GM13977 (cell line): ENCODE measurements at regions not wholly inside any gene's neighbourhood (a gene's known extent, or its start where the extent isn't known, plus 50 kb on each side); places are given as distances from the start of the nearest gene placed in this dataset.
"Not testable (repeated sequence)": the region's sequence is repeated elsewhere in the genome, so short reads cannot be mapped to it uniquely, and the experiment has no call there.

Experiments used
- DNase-seq: peaks from one replicate; pipeline ENCODE4 v3.0.0; 2012; ENCODE audit warnings: low spot score
- CTCF ChIP-seq: IDR thresholded peaks from 2 replicates; pipeline ENCODE4 v1.5.1; 2012; ENCODE audit warnings: mild to moderate bottlenecking, control low read depth; ENCODE audit not compliant: insufficient read depth; ENCODE audit errors: extremely low read depth, missing control alignments
- in situ Hi-C: fragments of 300-500 bp; cut with MboI; formaldehyde crosslinking; loops from one replicate; pipeline ENCODE4 v1.12.0; 2022; ENCODE audit warnings: low sequenced_read_pairs, low pct_unique_long_range_greater_than_20kb, mixed read lengths, inconsistent platforms; ENCODE audit not compliant: unreplicated experiment

- in situ Hi-C loops, DNase-seq: not testable (repeated sequence)
Measured at GRCh38 chr16:21487956-21488355, 111.4 kb upstream of the METTL9 start.

- DNase-seq = not testable (repeated sequence)
Measured at GRCh38 chr16:21499046-21499445, 100.3 kb upstream of the METTL9 start.

GRCh38 chr16:21501223-21501868 lies 98.0 kb upstream of the METTL9 start:
- DNase-seq, in situ Hi-C loops: not testable (repeated sequence)

More at GRCh38 chr16:21499046-21499445, 100.3 kb upstream of the METTL9 start:
- in situ Hi-C loops = not testable (repeated sequence)

- DNase-seq = peak; percentile 91
- in situ Hi-C loops = no loop called here
- TF ChIP-seq CTCF = no peak
Measured at GRCh38 chr16:21501869-21502667, 97.3 kb upstream of the METTL9 start.

GRCh38 chr16:21503574-21503920 lies 95.8 kb upstream of the METTL9 start:
- in situ Hi-C loops = not testable (repeated sequence)

GRCh38 chr16:21503941-21504832 lies 95.2 kb upstream of the METTL9 start:
- DNase-seq, in situ Hi-C loops: not testable (repeated sequence)

More at GRCh38 chr16:21503574-21503920, 95.8 kb upstream of the METTL9 start:
- DNase-seq = not testable (repeated sequence)

GRCh38 chr16:21505751-21506520 lies 93.4 kb upstream of the METTL9 start:
- DNase-seq, in situ Hi-C loops: not testable (repeated sequence)

- DNase-seq = peak; percentile 53
- in situ Hi-C loops = not testable (repeated sequence)
- TF ChIP-seq CTCF = peak; percentile 3
Measured at GRCh38 chr16:21506857-21507456, 92.4 kb upstream of the METTL9 start.

GRCh38 chr16:21507631-21508305 lies 91.6 kb upstream of the METTL9 start:
- DNase-seq, in situ Hi-C loops: not testable (repeated sequence)

GRCh38 chr16:21508661-21509436 lies 90.5 kb upstream of the METTL9 start:
- in situ Hi-C loops = not testable (repeated sequence)

GRCh38 chr16:21509437-21510086 lies 89.8 kb upstream of the METTL9 start:
- DNase-seq, in situ Hi-C loops: not testable (repeated sequence)

More at GRCh38 chr16:21508661-21509436, 90.5 kb upstream of the METTL9 start:
- not testable (repeated sequence) for DNase-seq

GRCh38 chr16:21510869-21511255 lies 88.5 kb upstream of the METTL9 start:
- in situ Hi-C loops, DNase-seq: not testable (repeated sequence)
